IMR-90 (cell line): ENCODE measurements at regions not wholly inside any gene's neighbourhood (a gene's known extent, or its start where the extent isn't known, plus 50 kb on each side); places are given as distances from the start of the nearest gene placed in this dataset.
"Not testable (repeated sequence)": the region's sequence is repeated elsewhere in the genome, so short reads cannot be mapped to it uniquely, and the experiment has no call there.

Experiments used
- CTCF ChIP-seq: conservative IDR thresholded peaks from 2 replicates; pipeline ENCODE4 v1.5.1; 2012; ENCODE audit warnings: mild to moderate bottlenecking, low read depth, low read length, improper control_type of control experiment
- POLR2A ChIP-seq: IDR thresholded peaks from 2 replicates; pipeline ENCODE4 v1.6.1; 2012; ENCODE audit warnings: mild to moderate bottlenecking, low read depth, low read length

GRCh38 chr14:19268047-19268627 is 166.0 kb downstream of the POTEG start:
- TF ChIP-seq CTCF, POLR2A: not testable (repeated sequence)
